Spinal cord (tissue), 9 donors: ENCODE measurements at regions not wholly inside any gene's neighbourhood (a gene's known extent, or its start where the extent isn't known, plus 50 kb on each side); places are given as distances from the start of the nearest gene placed in this dataset.
A peak's percentile ranks its signal among the peaks of the same experiment; 100 is the strongest.

Experiments used
- DNase-seq, 6 donors: peaks; one replicate each; pipeline versions ENCODE4 v3.0.0 to v3.0.0-alpha.2; 2013 to 2015; ENCODE audit warnings: low spot score in 6 of 6, low read depth in 4 of 6
- H3K27ac ChIP-seq: one replicate; pipeline ENCODE4 v1.5.1; 2013; ENCODE audit warnings: low read depth, low read length, control low read depth
- H3K27me3 ChIP-seq: one replicate; pipeline ENCODE4 v1.6.1; 2013; ENCODE audit warnings: low read length; ENCODE audit not compliant: control insufficient read depth, insufficient read depth
- H3K36me3 ChIP-seq: one replicate; pipeline ENCODE4 v1.6.1; 2013; ENCODE audit warnings: low read length; ENCODE audit not compliant: control insufficient read depth, insufficient read depth
- H3K4me1 ChIP-seq: one replicate; pipeline ENCODE4 v1.6.1; 2013; ENCODE audit warnings: low read length; ENCODE audit not compliant: control insufficient read depth, insufficient read depth
- H3K4me3 ChIP-seq: one replicate; pipeline ENCODE4 v1.5.1; 2013; ENCODE audit warnings: low read depth, low read length, control low read depth
- H3K9me3 ChIP-seq: one replicate; pipeline ENCODE4 v1.6.1; 2013; ENCODE audit warnings: low read length; ENCODE audit not compliant: control insufficient read depth, insufficient read depth
- WGBS: methylation state at CpG from one replicate; pipeline ENCODE4 v1.1.5; 2013; ENCODE audit warnings: missing lambda C conversion rate; ENCODE audit not compliant: insufficient coverage; 5-methylcytosine and 5-hydroxymethylcytosine counted together
- donor health status: healthy.

DNA sequence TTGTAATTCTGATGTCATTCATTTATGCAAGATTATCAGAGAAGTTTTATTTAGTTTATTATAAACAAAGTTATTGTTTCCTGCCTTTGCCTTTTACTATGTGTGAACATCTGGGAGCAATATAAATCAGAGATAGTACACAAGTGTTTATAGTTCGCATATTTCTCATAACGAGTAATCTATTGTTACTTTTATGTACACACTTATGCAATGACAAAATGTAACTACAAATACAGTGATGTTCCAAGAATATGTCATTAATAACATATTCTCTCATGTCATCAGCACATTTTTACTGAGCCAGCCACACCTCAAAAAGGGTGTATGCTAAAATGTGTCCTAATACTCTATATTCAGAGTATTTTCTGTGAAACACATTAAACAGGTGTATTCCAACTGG lies 243.2 kb downstream of the ALX1 start:
- Histone ChIP-seq H3K36me3 (no peaks in the 10 kb centered on the region), H3K27me3 (no peaks in the 10 kb centered on the region), H3K27ac (no peak overlapping the region), H3K9me3 (no peaks in the 10 kb centered on the region), H3K4me1 (no peaks in the 10 kb centered on the region), H3K4me3 (no peak overlapping the region)
- no CpG with 5 or more reads among the region's 2 CpGs for WGBS
- DNase-seq = no peak

DNA sequence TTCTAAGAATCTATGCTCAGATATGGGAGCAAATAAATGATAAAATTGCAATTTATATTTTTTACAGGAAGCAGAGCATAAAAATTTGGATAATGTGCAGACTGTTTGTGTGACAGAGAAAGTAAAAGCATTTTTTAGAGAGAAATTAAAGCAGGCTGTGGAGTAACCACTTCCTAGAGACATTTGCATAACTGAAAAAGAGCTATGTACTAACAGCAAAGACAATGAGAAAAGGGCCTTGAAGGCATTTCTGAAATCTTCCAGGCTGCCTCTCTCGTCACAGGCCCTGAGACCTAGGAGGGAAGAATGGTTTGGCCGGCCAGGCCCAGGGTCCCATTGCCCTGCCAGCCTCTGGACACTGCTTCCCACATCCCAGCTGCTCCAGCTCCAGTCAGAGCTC lies 247.2 kb downstream of the ALX1 start:
- Histone ChIP-seq H3K4me1 (no peaks in the 10 kb centered on the region), H3K9me3 (no peaks in the 10 kb centered on the region), H3K27me3 (no peaks in the 10 kb centered on the region), H3K36me3 (no peaks in the 10 kb centered on the region), H3K4me3 (no peak overlapping the region), H3K27ac (no peak overlapping the region)
- DNase-seq = no peak
- 67% methylated on average over 1 of the region's 2 CpGs for WGBS

DNA sequence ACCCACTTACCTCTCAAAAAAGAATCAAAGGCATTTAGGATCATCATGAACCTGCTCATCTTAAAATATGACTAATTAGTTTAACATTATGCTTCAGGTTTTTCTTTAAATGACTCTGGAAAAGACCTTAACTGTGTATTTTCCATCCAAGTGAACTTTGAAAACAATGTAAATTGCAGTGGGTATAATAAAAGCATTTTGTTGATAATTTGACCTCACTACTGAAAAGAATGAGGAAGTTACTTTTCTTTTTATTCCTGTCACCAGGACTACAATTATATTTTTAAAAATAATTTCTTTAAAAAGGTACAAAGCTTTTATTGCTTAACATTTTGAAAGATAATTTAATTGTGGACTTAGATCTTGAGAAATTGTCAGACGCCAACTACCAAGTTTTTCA lies 249.9 kb downstream of the ALX1 start:
- Histone ChIP-seq H3K36me3 (no peaks in the 10 kb centered on the region), H3K27ac (no peak overlapping the region), H3K4me3 (no peak overlapping the region), H3K4me1 (no peaks in the 10 kb centered on the region), H3K9me3 (no peaks in the 10 kb centered on the region), H3K27me3 (no peaks in the 10 kb centered on the region)
- no peak for DNase-seq
- no CpG with 5 or more reads among the region's 1 CpG for WGBS

DNA sequence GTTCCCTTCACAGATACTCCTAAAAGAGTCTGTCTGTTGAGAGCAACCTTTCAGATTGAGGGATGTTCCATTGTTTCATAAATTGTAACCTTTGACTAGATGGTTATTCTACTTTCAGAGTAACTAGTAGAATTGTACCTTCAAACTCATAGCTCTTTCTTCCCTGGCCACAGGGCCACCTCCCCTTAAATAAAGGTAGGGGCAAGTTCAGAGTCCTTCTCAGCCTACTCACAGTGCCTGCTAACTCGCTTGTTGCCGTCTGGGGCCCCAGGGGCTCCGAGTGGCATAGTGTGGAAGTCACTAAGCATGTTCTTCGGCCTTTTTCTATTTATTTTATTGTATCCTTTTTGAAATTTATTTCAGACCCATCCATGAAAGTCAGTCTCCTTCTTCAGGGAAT lies 250.4 kb downstream of the ALX1 start:
- WGBS = no CpG with 5 or more reads among the region's 4 CpGs
- no peaks in the 10 kb centered on the region for H3K36me3 ChIP-seq

GRCh38 chr12:85531341-85531740 lies 251.3 kb downstream of the ALX1 start:
- no CpG with 5 or more reads among the region's 1 CpG for WGBS
- no peaks in the 10 kb centered on the region for H3K36me3 ChIP-seq
- H3K9me3 ChIP-seq = no peaks in the 10 kb centered on the region
- H3K4me3 ChIP-seq = no peak overlapping the region
- no peak overlapping the region for H3K27ac ChIP-seq
- H3K27me3 ChIP-seq = no peaks in the 10 kb centered on the region
- no peak for DNase-seq
- no peaks in the 10 kb centered on the region for H3K4me1 ChIP-seq

More for the DNA sequence above, 250.4 kb downstream of the ALX1 start:
- no peak for DNase-seq
- H3K4me1 ChIP-seq = no peaks in the 10 kb centered on the region
- H3K27ac ChIP-seq = no peak overlapping the region
- no peak overlapping the region for H3K4me3 ChIP-seq
- H3K27me3 ChIP-seq = no peaks in the 10 kb centered on the region
- H3K9me3 ChIP-seq = no peaks in the 10 kb centered on the region

DNA sequence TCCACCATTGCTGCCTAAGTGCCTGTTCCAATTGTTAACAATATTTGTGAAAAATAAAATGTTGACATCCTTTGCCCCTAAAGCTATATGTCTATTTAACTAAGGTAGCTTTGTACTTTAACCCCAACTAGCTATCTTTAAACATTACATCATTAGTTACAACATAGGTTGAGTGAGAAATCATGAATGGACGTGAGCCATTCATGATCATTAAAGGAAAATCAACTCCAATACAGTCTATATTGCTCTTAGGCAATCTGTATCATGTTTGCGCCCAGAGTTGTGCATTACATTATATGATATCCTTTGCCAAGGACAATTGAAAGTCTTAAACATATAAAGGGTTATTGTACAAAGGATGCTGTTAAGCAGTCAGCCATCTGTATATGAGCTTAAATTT lies 269.6 kb downstream of the ALX1 start:
- no peaks in the 10 kb centered on the region for H3K4me1 ChIP-seq
- H3K36me3 ChIP-seq = no peaks in the 10 kb centered on the region
- H3K9me3 ChIP-seq = no peaks in the 10 kb centered on the region
- H3K27ac ChIP-seq = no peak overlapping the region
- no peaks in the 10 kb centered on the region for H3K27me3 ChIP-seq
- no CpG with 5 or more reads among the region's 2 CpGs for WGBS
- DNase-seq = no peak
- H3K4me3 ChIP-seq = no peak overlapping the region

GRCh38 chr12:85550924-85551323 lies 270.9 kb downstream of the ALX1 start:
- H3K4me3 ChIP-seq = no peak overlapping the region
- no peaks in the 10 kb centered on the region for H3K36me3 ChIP-seq
- H3K4me1 ChIP-seq = no peaks in the 10 kb centered on the region
- no peaks in the 10 kb centered on the region for H3K9me3 ChIP-seq
- WGBS = 53% methylated on average over 2 of the region's 2 CpGs
- peak in 2 of 6 donors; percentile 16 to 34 for DNase-seq
- no peak overlapping the region for H3K27ac ChIP-seq
- no peaks in the 10 kb centered on the region for H3K27me3 ChIP-seq

DNA sequence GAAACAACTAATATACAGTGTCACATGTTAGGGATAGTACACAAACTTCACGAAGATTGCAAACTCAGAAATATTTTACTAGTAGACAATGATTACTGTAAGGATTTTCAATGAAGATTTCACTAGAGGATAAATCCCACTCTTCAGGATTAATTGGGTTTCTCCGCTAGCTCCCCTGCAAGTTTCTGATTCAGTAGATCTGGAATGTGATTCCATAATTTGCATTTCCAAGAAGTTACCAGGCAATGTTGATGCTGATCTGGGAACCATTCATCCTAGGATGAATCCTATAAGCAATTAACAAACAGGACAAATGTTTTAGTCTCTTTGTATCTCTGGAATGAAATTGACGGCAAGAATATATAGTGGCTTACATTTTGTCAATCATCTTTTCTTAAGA lies 272.4 kb downstream of the ALX1 start:
- Histone ChIP-seq H3K4me1 (no peaks in the 10 kb centered on the region), H3K36me3 (no peaks in the 10 kb centered on the region), H3K4me3 (no peak overlapping the region), H3K27me3 (no peaks in the 10 kb centered on the region), H3K27ac (no peak overlapping the region), H3K9me3 (no peaks in the 10 kb centered on the region)
- DNase-seq = no peak
- no CpG with 5 or more reads among the region's 3 CpGs for WGBS

DNA sequence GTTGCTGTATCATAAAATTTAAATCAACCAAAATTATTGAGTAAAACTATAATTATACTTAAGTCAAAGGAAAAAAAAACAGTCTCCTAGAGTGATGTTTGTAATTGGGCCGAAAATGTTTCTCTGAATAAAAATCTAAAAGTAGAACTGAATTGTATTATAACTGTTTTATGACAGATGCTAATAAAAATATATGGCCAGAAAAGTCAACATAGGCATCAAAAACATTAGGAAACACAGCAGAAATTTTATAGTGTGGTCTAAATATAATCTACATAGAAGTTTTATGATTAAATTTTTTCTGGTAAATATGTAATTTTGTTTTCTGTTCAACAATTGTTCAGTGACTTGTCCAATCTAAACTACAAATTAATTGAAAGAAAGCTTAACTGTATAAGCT lies 277.8 kb downstream of the ALX1 start:
- no CpG with 5 or more reads among the region's 1 CpG for WGBS
- no peak for DNase-seq

GRCh38 chr12:85558684-85559083 lies 277.5 kb downstream of the RASSF9 start:
- no peaks in the 10 kb centered on the region for H3K36me3 ChIP-seq
- no peaks in the 10 kb centered on the region for H3K9me3 ChIP-seq
- no peak for DNase-seq
- no peaks in the 10 kb centered on the region for H3K27me3 ChIP-seq
- H3K4me3 ChIP-seq = no peak overlapping the region
- no peak overlapping the region for H3K27ac ChIP-seq
- no peaks in the 10 kb centered on the region for H3K4me1 ChIP-seq

More for the DNA sequence above, 277.8 kb downstream of the ALX1 start:
- Histone ChIP-seq H3K9me3 (no peaks in the 10 kb centered on the region), H3K27ac (no peak overlapping the region), H3K4me3 (no peak overlapping the region), H3K27me3 (no peaks in the 10 kb centered on the region), H3K4me1 (no peaks in the 10 kb centered on the region), H3K36me3 (no peaks in the 10 kb centered on the region)
